ENCODE measurements at regions not wholly inside any gene's neighbourhood (a gene's known extent, or its start where the extent isn't known, plus 50 kb on each side); places are given as distances from the start of the nearest gene placed in this dataset.

DNA sequence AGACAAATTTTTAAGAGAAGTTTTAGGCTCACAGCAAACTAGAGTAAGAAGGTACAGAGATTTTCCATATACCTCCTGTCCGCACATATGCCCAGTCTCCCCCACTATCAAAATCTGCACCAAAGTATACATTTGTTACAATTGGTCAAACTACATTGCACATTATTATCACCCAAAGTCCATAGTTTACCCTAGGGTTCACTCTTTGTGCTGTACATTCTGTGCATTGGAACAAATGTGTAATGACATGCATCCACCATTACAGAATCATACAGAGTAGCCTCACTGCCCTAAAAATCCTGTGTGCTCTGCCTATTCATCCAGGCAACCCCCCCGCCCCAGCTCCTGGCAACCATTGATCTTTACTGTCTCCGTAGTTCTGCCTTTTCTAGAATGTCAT, 61.7 kb upstream of the SPRED2 start:
- ATAC-seq (ENCODE audit: low read depth in 2 of 2), result no peak
- H3K4me1 ChIP-seq (ENCODE audit: control insufficient read depth, insufficient read depth, low read length, poor library complexity, severe bottlenecking), result no peaks in the 10 kb centered on the region
- H3K27me3 ChIP-seq (ENCODE audit: control insufficient read depth, insufficient read depth, low read length), result no peaks in the 10 kb centered on the region
- no peaks in the 10 kb centered on the region for H3K4me1 Mint-ChIP-seq
- H3K4me3 ChIP-seq (ENCODE audit: low read depth, low read length), result no peak overlapping the region
- no peaks in the 10 kb centered on the region for H3K36me3 ChIP-seq (ENCODE audit: control insufficient read depth, insufficient read depth, low read length)
- no peak for DNase-seq
- H3K9me3 ChIP-seq (ENCODE audit: control insufficient read depth in 2 of 2, low read length in 2 of 2), result no peaks in the 10 kb centered on the region
- no peak overlapping the region for H3K27ac ChIP-seq (ENCODE audit: insufficient read depth, low read length, poor library complexity, severe bottlenecking)
- no peaks in the 10 kb centered on the region for H3K36me3 Mint-ChIP-seq
- peaks cover 0 to 3% (median 1%) of the 10 kb centered on the region in 7 donors for H3K9me3 Mint-ChIP-seq
- H3K4me3 Mint-ChIP-seq, result no peak overlapping the region
- no peak overlapping the region for H3K27ac Mint-ChIP-seq
- H3K27me3 Mint-ChIP-seq, result peaks cover 28% of the 10 kb centered on the region

DNA sequence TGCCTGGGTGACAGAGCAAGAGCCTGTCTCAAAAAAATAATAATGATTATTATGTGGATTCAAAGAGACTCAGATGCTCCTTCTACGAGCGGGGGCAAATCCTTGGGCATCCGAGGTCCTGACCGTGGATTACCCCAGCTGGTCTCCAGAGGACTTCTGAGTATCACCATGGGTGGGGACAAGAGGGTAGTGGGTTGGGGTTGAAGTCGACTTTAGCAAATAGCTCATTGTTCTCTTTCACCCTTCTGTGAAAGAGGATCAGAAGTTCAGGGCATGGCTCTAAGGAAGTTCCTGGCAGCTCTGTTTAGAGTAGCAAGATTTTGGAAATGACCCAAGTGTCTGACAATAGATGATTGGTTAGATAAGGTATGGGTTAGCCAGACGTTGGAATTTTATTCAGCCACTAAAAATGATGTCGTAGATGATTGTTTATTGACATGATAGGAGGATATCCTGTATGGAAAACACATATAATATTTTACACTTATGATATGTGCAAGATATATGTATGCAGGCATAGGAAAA, 59.0 kb upstream of the SPRED2 start:
- Mint-ChIP-seq H3K4me1 (no peaks in the 10 kb centered on the region), H3K27ac (no peak overlapping the region), H3K4me3 (no peak overlapping the region), H3K27me3 (peaks cover 47% of the 10 kb centered on the region), H3K36me3 (peaks cover 5% of the 10 kb centered on the region), H3K9me3 (peaks cover 0 to 7% (median 4%) of the 10 kb centered on the region in 7 donors)
- DNase-seq (no peak), ATAC-seq (ENCODE audit: low read depth in 2 of 2) (no peak)
- peaks cover 0 to 8% of the 10 kb centered on the region in 2 experiments for H3K9me3 ChIP-seq (ENCODE audit: control insufficient read depth in 2 of 2, low read length in 2 of 2)
- H3K36me3 ChIP-seq (ENCODE audit: control insufficient read depth, insufficient read depth, low read length), result no peaks in the 10 kb centered on the region
- no peaks in the 10 kb centered on the region for H3K4me1 ChIP-seq (ENCODE audit: control insufficient read depth, insufficient read depth, low read length, poor library complexity, severe bottlenecking)
- peaks cover 5% of the 10 kb centered on the region for H3K27me3 ChIP-seq (ENCODE audit: control insufficient read depth, insufficient read depth, low read length)
- no peak overlapping the region for H3K4me3 ChIP-seq (ENCODE audit: low read depth, low read length)
- H3K27ac ChIP-seq (ENCODE audit: insufficient read depth, low read length, poor library complexity, severe bottlenecking), result no peak overlapping the region

DNA sequence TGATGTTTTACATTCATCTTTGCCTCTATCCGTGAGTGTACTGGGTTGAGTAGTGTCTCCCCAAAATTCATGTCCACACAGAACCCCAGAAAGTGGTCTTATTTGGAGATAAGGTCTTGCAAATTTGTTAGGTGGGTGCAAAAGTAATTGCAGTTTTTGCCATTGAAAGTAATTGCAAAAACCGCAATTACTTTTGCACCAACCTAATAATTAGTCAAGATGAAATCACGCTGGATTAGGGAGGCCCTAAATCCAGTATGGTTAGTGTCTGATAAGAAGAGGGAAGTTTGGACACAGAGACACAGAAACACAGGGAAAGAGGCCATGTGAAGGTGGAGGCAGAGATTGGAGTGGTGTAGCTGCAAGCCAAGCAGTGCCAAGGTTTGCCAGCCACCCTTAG, 57.8 kb upstream of the SPRED2 start:
- H3K36me3 ChIP-seq (ENCODE audit: control insufficient read depth, insufficient read depth, low read length), result no peaks in the 10 kb centered on the region
- H3K9me3 ChIP-seq (ENCODE audit: control insufficient read depth in 2 of 2, low read length in 2 of 2), result peaks cover 0 to 8% of the 10 kb centered on the region in 2 experiments
- DNase-seq (no peak), ATAC-seq (ENCODE audit: low read depth in 2 of 2) (no peak)
- H3K27ac Mint-ChIP-seq, result no peak overlapping the region
- no peaks in the 10 kb centered on the region for H3K4me1 ChIP-seq (ENCODE audit: control insufficient read depth, insufficient read depth, low read length, poor library complexity, severe bottlenecking)
- H3K9me3 Mint-ChIP-seq, result peaks cover 0 to 8% (median 4%) of the 10 kb centered on the region in 7 donors
- peaks cover 5% of the 10 kb centered on the region for H3K27me3 ChIP-seq (ENCODE audit: control insufficient read depth, insufficient read depth, low read length)
- H3K4me3 Mint-ChIP-seq, result no peak overlapping the region
- H3K27me3 Mint-ChIP-seq, result peaks cover 49% of the 10 kb centered on the region
- H3K27ac ChIP-seq (ENCODE audit: insufficient read depth, low read length, poor library complexity, severe bottlenecking), result no peak overlapping the region
- H3K4me1 Mint-ChIP-seq, result no peaks in the 10 kb centered on the region
- peaks cover 5% of the 10 kb centered on the region for H3K36me3 Mint-ChIP-seq
- no peak overlapping the region for H3K4me3 ChIP-seq (ENCODE audit: low read depth, low read length)

DNA sequence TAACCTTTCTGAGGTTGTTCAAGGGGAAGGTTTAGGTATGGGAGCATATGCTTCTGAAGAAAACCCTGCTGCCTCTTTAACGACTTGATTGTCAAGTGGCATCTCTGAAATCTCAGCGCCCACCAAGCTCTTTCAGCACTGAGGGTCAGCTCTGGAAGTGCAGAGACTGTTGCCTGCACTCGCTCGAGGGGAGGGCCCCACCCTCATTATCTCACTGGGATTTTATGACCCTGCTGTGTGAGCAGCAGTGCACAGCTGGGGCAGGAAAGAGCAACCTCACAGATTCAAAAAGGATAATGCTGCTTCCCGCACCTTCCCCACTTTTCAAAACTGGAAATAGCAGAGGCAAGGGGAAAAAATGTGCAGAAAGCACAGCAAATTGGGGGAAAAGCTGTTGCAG, 56.9 kb upstream of the SPRED2 start:
- H3K27me3 Mint-ChIP-seq, result peaks cover 46% of the 10 kb centered on the region
- H3K4me1 Mint-ChIP-seq, result no peaks in the 10 kb centered on the region
- H3K36me3 ChIP-seq (ENCODE audit: control insufficient read depth, insufficient read depth, low read length), result no peaks in the 10 kb centered on the region
- no peak overlapping the region for H3K4me3 ChIP-seq (ENCODE audit: low read depth, low read length)
- H3K27ac Mint-ChIP-seq, result no peak overlapping the region
- H3K27ac ChIP-seq (ENCODE audit: insufficient read depth, low read length, poor library complexity, severe bottlenecking), result no peak overlapping the region
- no peak overlapping the region for H3K4me3 Mint-ChIP-seq
- ATAC-seq (ENCODE audit: low read depth in 2 of 2) (no peak), DNase-seq (no peak)
- H3K9me3 Mint-ChIP-seq, result peaks cover 0 to 8% (median 4%) of the 10 kb centered on the region in 7 donors
- peaks cover 5% of the 10 kb centered on the region for H3K27me3 ChIP-seq (ENCODE audit: control insufficient read depth, insufficient read depth, low read length)
- H3K4me1 ChIP-seq (ENCODE audit: control insufficient read depth, insufficient read depth, low read length, poor library complexity, severe bottlenecking), result no peaks in the 10 kb centered on the region
- H3K36me3 Mint-ChIP-seq, result peaks cover 5% of the 10 kb centered on the region
- peaks cover 0 to 8% of the 10 kb centered on the region in 2 experiments for H3K9me3 ChIP-seq (ENCODE audit: control insufficient read depth in 2 of 2, low read length in 2 of 2)

DNA sequence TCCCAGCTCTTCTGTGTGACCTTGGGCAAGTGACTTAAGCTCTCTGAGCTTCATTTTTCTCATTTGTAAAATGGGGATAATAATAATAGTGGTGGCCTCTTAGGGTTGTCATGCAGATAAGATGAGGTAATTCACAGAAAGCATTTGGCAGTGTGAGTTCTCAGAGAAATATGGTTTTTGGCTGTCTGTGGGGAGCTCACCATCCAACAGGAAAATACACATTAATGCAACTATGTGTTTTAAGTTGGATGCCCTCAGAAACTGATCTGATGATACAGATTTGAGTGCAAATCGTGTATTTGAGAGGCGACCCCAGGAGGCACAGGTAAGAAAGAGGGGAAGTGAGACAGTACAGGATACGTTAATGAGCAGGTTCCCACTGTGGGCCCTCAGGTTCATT, 56.1 kb upstream of the SPRED2 start:
- Mint-ChIP-seq H3K27me3 (peaks cover 43% of the 10 kb centered on the region), H3K36me3 (peaks cover 5% of the 10 kb centered on the region), H3K4me3 (no peak overlapping the region), H3K27ac (no peak overlapping the region), H3K9me3 (peaks cover 0 to 8% (median 4%) of the 10 kb centered on the region in 7 donors), H3K4me1 (no peaks in the 10 kb centered on the region)
- no peak for DNase-seq
- Histone ChIP-seq H3K4me1 (ENCODE audit: control insufficient read depth, insufficient read depth, low read length, poor library complexity, severe bottlenecking) (no peaks in the 10 kb centered on the region), H3K27ac (ENCODE audit: insufficient read depth, low read length, poor library complexity, severe bottlenecking) (no peak overlapping the region), H3K4me3 (ENCODE audit: low read depth, low read length) (no peak overlapping the region), H3K9me3 (ENCODE audit: control insufficient read depth in 2 of 2, low read length in 2 of 2) (peaks cover 0 to 8% of the 10 kb centered on the region in 2 experiments), H3K36me3 (ENCODE audit: control insufficient read depth, insufficient read depth, low read length) (no peaks in the 10 kb centered on the region), H3K27me3 (ENCODE audit: control insufficient read depth, insufficient read depth, low read length) (peaks cover 5% of the 10 kb centered on the region)
- ATAC-seq (ENCODE audit: low read depth in 2 of 2), result no peak

DNA sequence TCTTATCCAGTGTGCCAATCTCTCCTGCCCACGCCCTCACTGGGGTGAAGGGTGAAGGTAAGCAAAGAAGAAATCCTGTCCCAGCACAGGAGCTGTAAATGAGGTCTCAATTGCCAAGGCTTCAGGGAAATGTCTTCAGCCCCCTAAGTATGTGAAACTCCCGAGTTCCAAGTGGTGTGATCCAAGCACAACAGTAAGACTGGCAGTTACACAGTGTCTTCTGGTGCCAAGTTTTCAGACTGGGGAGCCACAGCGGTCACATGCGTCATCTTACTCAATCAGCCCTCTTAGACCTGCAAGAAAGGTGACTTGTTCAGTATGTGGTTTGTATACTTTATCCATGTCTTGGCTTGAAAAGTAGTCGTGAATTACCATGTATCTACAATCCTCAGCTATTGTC, 55.0 kb upstream of the SPRED2 start:
- no peaks in the 10 kb centered on the region for H3K4me1 ChIP-seq (ENCODE audit: control insufficient read depth, insufficient read depth, low read length, poor library complexity, severe bottlenecking)
- H3K4me3 ChIP-seq (ENCODE audit: low read depth, low read length), result no peak overlapping the region
- H3K9me3 Mint-ChIP-seq, result peaks cover 0 to 8% (median 4%) of the 10 kb centered on the region in 7 donors
- H3K27ac ChIP-seq (ENCODE audit: insufficient read depth, low read length, poor library complexity, severe bottlenecking), result no peak overlapping the region
- no peak overlapping the region for H3K4me3 Mint-ChIP-seq
- H3K27me3 ChIP-seq (ENCODE audit: control insufficient read depth, insufficient read depth, low read length), result peaks cover 5% of the 10 kb centered on the region
- DNase-seq, result no peak
- peaks cover 0 to 8% of the 10 kb centered on the region in 2 experiments for H3K9me3 ChIP-seq (ENCODE audit: control insufficient read depth in 2 of 2, low read length in 2 of 2)
- peaks cover 5% of the 10 kb centered on the region for H3K36me3 Mint-ChIP-seq
- no peaks in the 10 kb centered on the region for H3K4me1 Mint-ChIP-seq
- ATAC-seq (ENCODE audit: low read depth in 2 of 2), result no peak
- no peak overlapping the region for H3K27ac Mint-ChIP-seq
- H3K27me3 Mint-ChIP-seq, result peaks cover 36% of the 10 kb centered on the region
- H3K36me3 ChIP-seq (ENCODE audit: control insufficient read depth, insufficient read depth, low read length), result no peaks in the 10 kb centered on the region

DNA sequence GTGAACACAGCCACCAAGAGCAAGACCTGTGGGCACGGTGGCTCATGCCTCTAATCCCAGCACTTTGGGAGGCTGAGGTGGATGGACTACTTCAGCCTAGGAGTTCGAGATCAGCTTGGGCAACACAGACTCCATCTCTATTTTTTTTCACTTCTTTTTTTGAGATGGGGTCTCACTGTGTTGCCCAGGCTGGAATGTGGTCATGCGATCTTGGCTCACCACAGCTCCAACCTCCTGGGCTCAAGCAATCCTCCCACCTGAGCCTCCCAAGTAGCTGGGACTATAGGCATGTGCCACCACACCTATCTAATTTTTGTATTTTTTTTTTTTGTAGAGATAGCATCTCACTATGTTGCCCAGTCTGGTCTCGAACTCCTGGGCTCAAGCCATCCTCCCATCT, 54.4 kb upstream of the SPRED2 start:
- no peak overlapping the region for H3K27ac Mint-ChIP-seq
- H3K27me3 Mint-ChIP-seq, result peaks cover 39% of the 10 kb centered on the region
- Histone ChIP-seq H3K27ac (ENCODE audit: insufficient read depth, low read length, poor library complexity, severe bottlenecking) (no peak overlapping the region), H3K9me3 (ENCODE audit: control insufficient read depth in 2 of 2, low read length in 2 of 2) (peaks cover 0 to 8% of the 10 kb centered on the region in 2 experiments), H3K36me3 (ENCODE audit: control insufficient read depth, insufficient read depth, low read length) (no peaks in the 10 kb centered on the region), H3K4me3 (ENCODE audit: low read depth, low read length) (no peak overlapping the region), H3K4me1 (ENCODE audit: control insufficient read depth, insufficient read depth, low read length, poor library complexity, severe bottlenecking) (no peaks in the 10 kb centered on the region), H3K27me3 (ENCODE audit: control insufficient read depth, insufficient read depth, low read length) (peaks cover 5% of the 10 kb centered on the region)
- no peak for DNase-seq
- H3K4me3 Mint-ChIP-seq, result no peak overlapping the region
- ATAC-seq (ENCODE audit: low read depth in 2 of 2), result no peak
- peaks cover 0 to 8% (median 4%) of the 10 kb centered on the region in 7 donors for H3K9me3 Mint-ChIP-seq
- H3K36me3 Mint-ChIP-seq, result peaks cover 5% of the 10 kb centered on the region
- no peaks in the 10 kb centered on the region for H3K4me1 Mint-ChIP-seq

DNA sequence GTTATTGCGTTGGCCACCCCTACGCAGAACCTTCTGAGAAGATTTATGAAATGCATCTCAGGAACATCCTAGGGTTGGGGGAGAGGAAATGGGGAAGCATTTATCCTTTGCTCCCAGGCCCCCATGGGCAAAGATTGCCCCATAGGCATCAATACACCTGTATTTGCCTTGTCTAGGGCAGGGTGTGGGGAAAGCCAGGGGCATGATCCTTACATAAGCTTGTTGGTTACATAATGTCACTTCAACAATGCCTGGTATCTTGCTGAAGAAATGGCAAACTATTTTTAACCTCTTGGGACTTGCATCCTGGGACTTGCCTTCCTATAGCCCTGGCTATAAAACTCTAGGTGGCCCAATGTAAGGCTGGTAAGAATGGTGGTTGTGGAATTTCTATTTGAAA, 53.9 kb upstream of the SPRED2 start:
- H3K36me3 Mint-ChIP-seq, result peaks cover 5% of the 10 kb centered on the region
- no peak for DNase-seq
- H3K27me3 Mint-ChIP-seq, result peaks cover 36% of the 10 kb centered on the region
- no peaks in the 10 kb centered on the region for H3K4me1 ChIP-seq (ENCODE audit: control insufficient read depth, insufficient read depth, low read length, poor library complexity, severe bottlenecking)
- no peak overlapping the region for H3K4me3 Mint-ChIP-seq
- H3K36me3 ChIP-seq (ENCODE audit: control insufficient read depth, insufficient read depth, low read length), result no peaks in the 10 kb centered on the region
- H3K27me3 ChIP-seq (ENCODE audit: control insufficient read depth, insufficient read depth, low read length), result peaks cover 5% of the 10 kb centered on the region
- no peak overlapping the region for H3K27ac Mint-ChIP-seq
- H3K27ac ChIP-seq (ENCODE audit: insufficient read depth, low read length, poor library complexity, severe bottlenecking), result no peak overlapping the region
- no peak for ATAC-seq (ENCODE audit: low read depth in 2 of 2)
- no peak overlapping the region for H3K4me3 ChIP-seq (ENCODE audit: low read depth, low read length)
- no peaks in the 10 kb centered on the region for H3K4me1 Mint-ChIP-seq
- H3K9me3 ChIP-seq (ENCODE audit: control insufficient read depth in 2 of 2, low read length in 2 of 2), result peaks cover 0 to 8% of the 10 kb centered on the region in 2 experiments
- peaks cover 0 to 8% (median 4%) of the 10 kb centered on the region in 7 donors for H3K9me3 Mint-ChIP-seq
